ENCODE measurements at regions not wholly inside any gene's neighbourhood (a gene's known extent, or its start where the extent isn't known, plus 50 kb on each side); places are given as distances from the start of the nearest gene placed in this dataset.

DNA sequence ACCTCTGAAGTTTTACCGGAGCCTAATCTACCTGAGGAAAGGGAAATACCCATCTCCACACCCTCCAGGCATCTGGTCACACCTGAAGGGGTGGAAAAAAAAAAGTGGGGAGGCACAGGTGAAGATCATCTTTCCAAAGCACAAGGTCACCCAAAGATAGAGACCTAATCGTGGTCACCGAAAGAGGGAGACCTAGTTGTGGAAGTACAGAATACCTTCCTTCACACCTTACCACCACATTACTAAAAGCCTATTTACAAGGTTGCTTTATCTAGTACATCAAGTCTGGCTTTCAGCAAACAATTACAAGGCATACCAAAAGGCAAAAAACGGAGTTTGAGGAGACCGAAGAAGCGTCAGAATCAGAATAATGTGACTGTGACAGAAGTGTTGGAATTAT is 110.0 kb upstream of the ARPP21 start:
- TF ChIP-seq, protein P1, sequence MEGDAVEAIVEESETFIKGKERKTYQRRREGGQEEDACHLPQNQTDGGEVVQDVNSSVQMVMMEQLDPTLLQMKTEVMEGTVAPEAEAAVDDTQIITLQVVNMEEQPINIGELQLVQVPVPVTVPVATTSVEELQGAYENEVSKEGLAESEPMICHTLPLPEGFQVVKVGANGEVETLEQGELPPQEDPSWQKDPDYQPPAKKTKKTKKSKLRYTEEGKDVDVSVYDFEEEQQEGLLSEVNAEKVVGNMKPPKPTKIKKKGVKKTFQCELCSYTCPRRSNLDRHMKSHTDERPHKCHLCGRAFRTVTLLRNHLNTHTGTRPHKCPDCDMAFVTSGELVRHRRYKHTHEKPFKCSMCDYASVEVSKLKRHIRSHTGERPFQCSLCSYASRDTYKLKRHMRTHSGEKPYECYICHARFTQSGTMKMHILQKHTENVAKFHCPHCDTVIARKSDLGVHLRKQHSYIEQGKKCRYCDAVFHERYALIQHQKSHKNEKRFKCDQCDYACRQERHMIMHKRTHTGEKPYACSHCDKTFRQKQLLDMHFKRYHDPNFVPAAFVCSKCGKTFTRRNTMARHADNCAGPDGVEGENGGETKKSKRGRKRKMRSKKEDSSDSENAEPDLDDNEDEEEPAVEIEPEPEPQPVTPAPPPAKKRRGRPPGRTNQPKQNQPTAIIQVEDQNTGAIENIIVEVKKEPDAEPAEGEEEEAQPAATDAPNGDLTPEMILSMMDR (IDR thresholded peaks at IDR 0.05; ENCODE audit: extremely low read depth in 1 of 2, insufficient read depth in 1 of 2, low read depth in 1 of 2, low read length in 2 of 2): no peak
- TF ChIP-seq EZH2 (IDR thresholded peaks at IDR 0.05; ENCODE audit: borderline replicate concordance, low read depth, low read length, severe bottlenecking) (no peak), MYC (IDR thresholded peaks at IDR 0.05; ENCODE audit: low read depth, low read length) (no peak), POLR2A (IDR thresholded peaks at IDR 0.05; ENCODE audit: low read depth, low read length) (no peak), JUN (IDR thresholded peaks at IDR 0.05; ENCODE audit: borderline replicate concordance, insufficient read depth, insufficient read length, low read depth) (no peak), POLR2AphosphoS5 (IDR thresholded peaks at IDR 0.05; ENCODE audit: insufficient read depth, low read depth, low read length) (no peak), FOS (IDR thresholded peaks at IDR 0.05; ENCODE audit: borderline replicate concordance, insufficient read depth, low read length) (no peak), GATA2 (IDR thresholded peaks at IDR 0.05; ENCODE audit: insufficient read depth, insufficient read length, low read depth, low read length) (no peak)
- TF ChIP-seq, protein P2, sequence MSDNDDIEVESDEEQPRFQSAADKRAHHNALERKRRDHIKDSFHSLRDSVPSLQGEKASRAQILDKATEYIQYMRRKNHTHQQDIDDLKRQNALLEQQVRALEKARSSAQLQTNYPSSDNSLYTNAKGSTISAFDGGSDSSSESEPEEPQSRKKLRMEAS (IDR thresholded peaks at IDR 0.05; ENCODE audit: insufficient read depth, insufficient read length): no peak

All from endothelial cell of umbilical vein (primary cell).